Activated T-helper 2 cell treated with anti-CD3 and anti-CD28 coated beads, Interferon-gamma antibody, Interleukin-2, Interleukin-4, amounts not matched to agents 10 μg/mL and 5 μg/mL and 100 μg/mL, durations not matched to agents 14 hours and 24 hours and 36 hours (primary cell): ENCODE measurements at regions not wholly inside any gene's neighbourhood (a gene's known extent, or its start where the extent isn't known, plus 50 kb on each side); places are given as distances from the start of the nearest gene placed in this dataset.

Experiments used
- DNase-seq: peaks from one replicate; pipeline ENCODE4 v3.0.0; 2021; ENCODE audit warnings: low spot score
- H3K27ac Mint-ChIP-seq: one replicate; pipeline ENCODE4 v1.8.0; 2021; ENCODE audit warnings: mixed read lengths
- H3K27me3 Mint-ChIP-seq: one replicate; pipeline ENCODE4 v1.8.0; 2021; ENCODE audit warnings: low read depth, mixed read lengths
- H3K36me3 Mint-ChIP-seq: one replicate; pipeline ENCODE4 v1.8.0; 2021; ENCODE audit warnings: low read depth, mixed read lengths
- H3K4me1 Mint-ChIP-seq: one replicate; pipeline ENCODE4 v1.8.0; 2021; ENCODE audit warnings: low read depth, mixed read lengths
- H3K4me3 Mint-ChIP-seq: one replicate; pipeline ENCODE4 v1.8.0; 2021; ENCODE audit warnings: low read depth, mild to moderate bottlenecking, moderate library complexity, mixed read lengths
- H3K9me3 Mint-ChIP-seq: one replicate; pipeline ENCODE4 v1.8.0; 2021; ENCODE audit warnings: mixed read lengths
- intact Hi-C: fragments of 100-400 bp; cut with micrococcal nuclease; formaldehyde crosslinking; loops from one replicate; pipeline ENCODE4 v1.15.1; 2023

- no peak overlapping the region for H3K27ac Mint-ChIP-seq
- intact Hi-C loops = no loop called here
These were observed 813.3 kb downstream of the NR2F2 start for GRCh38 chr15:97143592-97144376.

GRCh38 chr15:97144377-97144711, 813.8 kb downstream of the NR2F2 start:
- no peaks in the 10 kb centered on the region for H3K36me3 Mint-ChIP-seq
- H3K4me3 Mint-ChIP-seq = no peak overlapping the region
- no peaks in the 10 kb centered on the region for H3K4me1 Mint-ChIP-seq
- no peak overlapping the region for H3K27ac Mint-ChIP-seq
- no peaks in the 10 kb centered on the region for H3K27me3 Mint-ChIP-seq
- peaks cover 15% of the 10 kb centered on the region for H3K9me3 Mint-ChIP-seq
- intact Hi-C loops = no loop called here
- no peak for DNase-seq

More at GRCh38 chr15:97143592-97144376, 813.3 kb downstream of the NR2F2 start:
- DNase-seq = no peak
- Mint-ChIP-seq H3K4me3 (no peak overlapping the region), H3K4me1 (no peaks in the 10 kb centered on the region), H3K36me3 (no peaks in the 10 kb centered on the region), H3K9me3 (peaks cover 15% of the 10 kb centered on the region), H3K27me3 (no peaks in the 10 kb centered on the region)

- Mint-ChIP-seq H3K4me1 (no peaks in the 10 kb centered on the region), H3K27ac (no peak overlapping the region), H3K27me3 (no peaks in the 10 kb centered on the region), H3K4me3 (no peak overlapping the region), H3K36me3 (no peaks in the 10 kb centered on the region), H3K9me3 (peaks cover 20% of the 10 kb centered on the region)
- intact Hi-C loops = no loop called here
- no peak for DNase-seq
These were observed 813.3 kb upstream of the ARRDC4 start for GRCh38 chr15:97146929-97147870.

GRCh38 chr15:97153356-97153965, 807.0 kb upstream of the ARRDC4 start:
- H3K4me1 Mint-ChIP-seq = no peaks in the 10 kb centered on the region
- no peak overlapping the region for H3K27ac Mint-ChIP-seq

GRCh38 chr15:97156739-97157265, 803.7 kb upstream of the ARRDC4 start:
- intact Hi-C loops = no loop called here
- Mint-ChIP-seq H3K4me3 (no peak overlapping the region), H3K9me3 (peaks cover 5% of the 10 kb centered on the region), H3K27me3 (no peaks in the 10 kb centered on the region), H3K4me1 (no peaks in the 10 kb centered on the region), H3K36me3 (no peaks in the 10 kb centered on the region), H3K27ac (no peak overlapping the region)
- no peak for DNase-seq

More at GRCh38 chr15:97153356-97153965, 807.0 kb upstream of the ARRDC4 start:
- DNase-seq = no peak
- Mint-ChIP-seq H3K36me3 (no peaks in the 10 kb centered on the region), H3K27me3 (no peaks in the 10 kb centered on the region), H3K9me3 (peaks cover 5% of the 10 kb centered on the region), H3K4me3 (no peak overlapping the region)
- intact Hi-C loops = no loop called here

- Mint-ChIP-seq H3K4me3 (no peak overlapping the region), H3K36me3 (no peaks in the 10 kb centered on the region), H3K9me3 (peaks cover 12% of the 10 kb centered on the region), H3K27me3 (no peaks in the 10 kb centered on the region), H3K4me1 (no peaks in the 10 kb centered on the region), H3K27ac (no peak overlapping the region)
- intact Hi-C loops = no loop called here
- DNase-seq = no peak
These were observed 797.6 kb upstream of the ARRDC4 start for GRCh38 chr15:97162805-97163495.

- no peak overlapping the region for H3K4me3 Mint-ChIP-seq
- H3K27me3 Mint-ChIP-seq = no peaks in the 10 kb centered on the region
- no peak for DNase-seq
- intact Hi-C loops = no loop called here
- H3K9me3 Mint-ChIP-seq = peaks cover 12% of the 10 kb centered on the region
- no peaks in the 10 kb centered on the region for H3K36me3 Mint-ChIP-seq
- H3K27ac Mint-ChIP-seq = no peak overlapping the region
- no peaks in the 10 kb centered on the region for H3K4me1 Mint-ChIP-seq
These were observed 795.3 kb upstream of the ARRDC4 start for GRCh38 chr15:97165205-97165604.

- no peak overlapping the region for H3K4me3 Mint-ChIP-seq
- H3K4me1 Mint-ChIP-seq = no peaks in the 10 kb centered on the region
- no peaks in the 10 kb centered on the region for H3K27me3 Mint-ChIP-seq
- intact Hi-C loops = no loop called here
- H3K9me3 Mint-ChIP-seq = no peaks in the 10 kb centered on the region
- no peak overlapping the region for H3K27ac Mint-ChIP-seq
- no peak for DNase-seq
- H3K36me3 Mint-ChIP-seq = no peaks in the 10 kb centered on the region
These were observed 791.6 kb upstream of the ARRDC4 start for GRCh38 chr15:97168704-97169475.

GRCh38 chr15:97171556-97171955, 788.9 kb upstream of the ARRDC4 start:
- Mint-ChIP-seq H3K36me3 (no peaks in the 10 kb centered on the region), H3K4me1 (no peaks in the 10 kb centered on the region), H3K4me3 (no peak overlapping the region), H3K27ac (no peak overlapping the region), H3K27me3 (no peaks in the 10 kb centered on the region), H3K9me3 (no peaks in the 10 kb centered on the region)
- DNase-seq = no peak
- intact Hi-C loops = no loop called here

- no peaks in the 10 kb centered on the region for H3K27me3 Mint-ChIP-seq
- no peak for DNase-seq
- no peaks in the 10 kb centered on the region for H3K4me1 Mint-ChIP-seq
- intact Hi-C loops = no loop called here
- peaks cover 7% of the 10 kb centered on the region for H3K9me3 Mint-ChIP-seq
- H3K4me3 Mint-ChIP-seq = no peak overlapping the region
- H3K27ac Mint-ChIP-seq = no peak overlapping the region
- no peaks in the 10 kb centered on the region for H3K36me3 Mint-ChIP-seq
These were observed 785.5 kb upstream of the ARRDC4 start for GRCh38 chr15:97174886-97175540.

GRCh38 chr15:97177151-97177577, 783.3 kb upstream of the ARRDC4 start:
- DNase-seq = no peak
- Mint-ChIP-seq H3K27ac (no peak overlapping the region), H3K4me1 (no peaks in the 10 kb centered on the region), H3K4me3 (no peak overlapping the region), H3K27me3 (no peaks in the 10 kb centered on the region), H3K36me3 (no peaks in the 10 kb centered on the region), H3K9me3 (peaks cover 7% of the 10 kb centered on the region)
- intact Hi-C loops = no loop called here
